ENCODE measurements at regions not wholly inside any gene's neighbourhood (a gene's known extent, or its start where the extent isn't known, plus 50 kb on each side); places are given as distances from the start of the nearest gene placed in this dataset.

GRCh38 chr12:108461058-108461660 is 53.9 kb upstream of the FICD start:
- Histone ChIP-seq H3K9me3 (ENCODE audit: low read length) (no peaks in the 10 kb centered on the region), H3K9ac (ENCODE audit: insufficient read depth, low read depth, low read length) (no peak overlapping the region), H2AFZ (ENCODE audit: low read length) (no peak overlapping the region), H3K36me3 (replicated peaks in 1 of 2; ENCODE audit: control insufficient read depth in 1 of 2, insufficient read depth in 2 of 2, low read length in 2 of 2) (no peaks in the 10 kb centered on the region), H3K79me2 (ENCODE audit: insufficient read depth, low read length) (no peaks in the 10 kb centered on the region), H3K27ac (ENCODE audit: extremely low read length, insufficient read depth, low read length) (no peak overlapping the region), H3K4me1 (ENCODE audit: insufficient read depth, low read length) (no peaks in the 10 kb centered on the region), H3K4me2 (ENCODE audit: low read depth, low read length) (no peak overlapping the region), H3K27me3 (ENCODE audit: control insufficient read depth in 1 of 2, insufficient read depth in 2 of 2, low read length in 2 of 2) (no peaks in the 10 kb centered on the region; a peak in 2 of 5 replicates), H3K4me3 (replicated peaks in 1 of 3; ENCODE audit: insufficient read depth in 1 of 3, low read depth in 2 of 3, low read length in 3 of 3) (no peak overlapping the region), H4K20me1 (ENCODE audit: insufficient read depth, low read length) (no peaks in the 10 kb centered on the region)
- no peak for FAIRE-seq
- intact Hi-C loops (cut with micrococcal nuclease; ENCODE audit: unreplicated experiment), result no loop called here
- ATAC-seq, result no peak
- DNase-seq (ENCODE audit: low spot score), result no peak
- ChIA-PET CTCF (ENCODE audit: low intra/inter-chr PET ratio, low total read pairs) (no interaction called here), POLR2A (no interaction called here)
- in situ Hi-C loops (cut with HindIII; ENCODE audit: extremely low pct_ligation_motif_present, low pct_unique_long_range_greater_than_20kb), result no loop called here
- TF ChIP-seq KDM4B (CRISPR knock-in tag; IDR thresholded peaks at IDR 0.05), result no peak
- 0 out of 2 replicates have a peak, but pooled peaks have one; percentile 15 for TF ChIP-seq CREB1 (IDR thresholded peaks at IDR 0.05)
- TF ChIP-seq CREB1 (CRISPR knock-in tag; IDR thresholded peaks at IDR 0.05), result no peak
- no TSS peak for BruUV-seq (replicated peaks)
- 3% methylated on average over 4 of the region's 4 CpGs for WGBS (ENCODE audit: low lambda C conversion rate)

- Histone ChIP-seq H3K27me3 (ENCODE audit: control insufficient read depth in 1 of 2, insufficient read depth in 2 of 2, low read length in 2 of 2) (no peaks in the 10 kb centered on the region; a peak in 1 of 5 replicates), H3K4me3 (replicated peaks in 1 of 3; ENCODE audit: insufficient read depth in 1 of 3, low read depth in 2 of 3, low read length in 3 of 3) (no peak overlapping the region), H3K9me3 (ENCODE audit: low read length) (no peaks in the 10 kb centered on the region), H3K27ac (ENCODE audit: extremely low read length, insufficient read depth, low read length) (no peak overlapping the region), H3K79me2 (ENCODE audit: insufficient read depth, low read length) (no peaks in the 10 kb centered on the region), H3K4me1 (ENCODE audit: insufficient read depth, low read length) (no peaks in the 10 kb centered on the region), H3K9ac (ENCODE audit: insufficient read depth, low read depth, low read length) (no peak overlapping the region), H3K36me3 (replicated peaks in 1 of 2; ENCODE audit: control insufficient read depth in 1 of 2, insufficient read depth in 2 of 2, low read length in 2 of 2) (no peaks in the 10 kb centered on the region), H2AFZ (ENCODE audit: low read length) (no peak overlapping the region), H3K4me2 (ENCODE audit: low read depth, low read length) (no peak overlapping the region), H4K20me1 (ENCODE audit: insufficient read depth, low read length) (no peaks in the 10 kb centered on the region)
- intact Hi-C loops (cut with micrococcal nuclease; ENCODE audit: unreplicated experiment) (no loop called here), in situ Hi-C loops (cut with HindIII; ENCODE audit: extremely low pct_ligation_motif_present, low pct_unique_long_range_greater_than_20kb) (loop anchor here (5.0 kb wide), 1 partner anchor 162 kb away; no protein-coding TSS in a partner anchor)
- CTCF ChIA-PET (ENCODE audit: low intra/inter-chr PET ratio, low total read pairs), result no interaction called here
- FAIRE-seq (no peak), ATAC-seq (no peak), DNase-seq (ENCODE audit: low spot score) (no peak)
- no peak for TF ChIP-seq IKZF1 (IDR thresholded peaks at IDR 0.05)
- no peak for TF ChIP-seq FOXO1 (CRISPR knock-in tag; IDR thresholded peaks at IDR 0.05)
- no peak for TF ChIP-seq MNT (IDR thresholded peaks at IDR 0.05)
- TF ChIP-seq SP5 (CRISPR knock-in tag; IDR thresholded peaks at IDR 0.05; ENCODE audit: borderline replicate concordance, low read depth), result no peak
- TF ChIP-seq XRCC5 (optimal IDR thresholded peaks at IDR 0.05; ENCODE audit: low read length), result no peak
- no peak for TF ChIP-seq NFATC3 (CRISPR knock-in tag; IDR thresholded peaks at IDR 0.05)
- no peak for TF ChIP-seq NFIB (CRISPR knock-in tag; IDR thresholded peaks at IDR 0.05; ENCODE audit: borderline replicate concordance)
- no peak for TF ChIP-seq ARID2 (CRISPR knock-in tag; IDR thresholded peaks at IDR 0.05; ENCODE audit: borderline replicate concordance)
- no peak for TF ChIP-seq TBL1XR1 (IDR thresholded peaks at IDR 0.05; ENCODE audit: borderline replicate concordance, low read length, partially characterized antibody)
- no peak for TF ChIP-seq RORA (CRISPR knock-in tag; IDR thresholded peaks at IDR 0.05)
- no peak for TF ChIP-seq DPF2 (CRISPR knock-in tag; IDR thresholded peaks at IDR 0.05; ENCODE audit: borderline replicate concordance, low read depth)
- no peak for TF ChIP-seq SYNCRIP (IDR thresholded peaks at IDR 0.05; ENCODE audit: insufficient read depth, low read depth, low read length)
- no peak for TF ChIP-seq ZSCAN20 (CRISPR knock-in tag; IDR thresholded peaks at IDR 0.05; ENCODE audit: borderline replicate concordance)
- TF ChIP-seq ZNF350 (CRISPR knock-in tag; IDR thresholded peaks at IDR 0.05; ENCODE audit: borderline replicate concordance, low read depth), result no peak
- no peak for TF ChIP-seq MEF2D (CRISPR knock-in tag; IDR thresholded peaks at IDR 0.05)
- TF ChIP-seq ZSCAN30 (CRISPR knock-in tag; IDR thresholded peaks at IDR 0.05), result no peak
- no peak for TF ChIP-seq ZNF558 (CRISPR knock-in tag; IDR thresholded peaks at IDR 0.05; ENCODE audit: borderline replicate concordance)
- POLR2A ChIA-PET, result no interaction called here
- no TSS peak for BruUV-seq (replicated peaks)
- WGBS (ENCODE audit: low lambda C conversion rate), result 0% methylated on average over 1 of the region's 3 CpGs
Observed at GRCh38 chr12:108459149-108459548, 55.9 kb upstream of the FICD start.
